Gastrocnemius medialis (tissue), 4 donors: ENCODE measurements at regions not wholly inside any gene's neighbourhood (a gene's known extent, or its start where the extent isn't known, plus 50 kb on each side); places are given as distances from the start of the nearest gene placed in this dataset.

ENCODE experiments used
- POLR2A ChIP-seq, 2 donors: fragments of 450-650 bp; IDR thresholded peaks; one replicate each; pipeline ENCODE4 v1.6.1; 2017; ENCODE audit warnings: antibody characterized with exemption in 2 of 2, mild to moderate bottlenecking in 2 of 2, moderate library complexity in 2 of 2
- TF ChIP-seq, protein P1 (sequence below), 5 experiments: fragments of 450-650 bp in 3 of 5; fragments of 200-600 bp in 2 of 5; sonication (generic) in 2 of 5; IDR thresholded peaks in 4 of 5; conservative IDR thresholded peaks in 1 of 5; 1 replicate in 4 of 5; 2 replicates in 1 of 5; pipeline ENCODE4 v1.5.1; 2016 to 2019; ENCODE audit warnings: antibody characterized with exemption in 5 of 5, mild to moderate bottlenecking in 3 of 5, moderate library complexity in 3 of 5

DNA sequence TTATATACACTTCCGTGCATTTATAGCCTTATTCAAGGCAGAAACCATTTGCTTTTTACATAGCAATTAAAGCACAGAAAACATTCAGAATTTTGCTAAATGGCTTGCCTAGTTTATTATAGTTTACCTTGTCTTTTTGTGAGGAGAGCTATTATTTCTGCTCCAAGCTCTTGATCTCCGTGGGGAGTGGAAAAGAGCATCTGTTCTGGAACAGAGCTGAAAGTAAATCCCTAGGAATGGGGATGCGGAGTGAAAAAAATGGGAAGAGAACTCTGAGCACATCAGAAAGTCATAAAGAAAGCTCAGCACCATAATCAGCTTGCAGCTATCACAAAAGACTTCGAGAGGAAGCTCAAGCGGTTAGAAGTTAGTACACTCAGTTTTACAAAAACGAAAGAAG lies 1006.7 kb downstream of the ROBO2 start:
- TF ChIP-seq, protein P1, sequence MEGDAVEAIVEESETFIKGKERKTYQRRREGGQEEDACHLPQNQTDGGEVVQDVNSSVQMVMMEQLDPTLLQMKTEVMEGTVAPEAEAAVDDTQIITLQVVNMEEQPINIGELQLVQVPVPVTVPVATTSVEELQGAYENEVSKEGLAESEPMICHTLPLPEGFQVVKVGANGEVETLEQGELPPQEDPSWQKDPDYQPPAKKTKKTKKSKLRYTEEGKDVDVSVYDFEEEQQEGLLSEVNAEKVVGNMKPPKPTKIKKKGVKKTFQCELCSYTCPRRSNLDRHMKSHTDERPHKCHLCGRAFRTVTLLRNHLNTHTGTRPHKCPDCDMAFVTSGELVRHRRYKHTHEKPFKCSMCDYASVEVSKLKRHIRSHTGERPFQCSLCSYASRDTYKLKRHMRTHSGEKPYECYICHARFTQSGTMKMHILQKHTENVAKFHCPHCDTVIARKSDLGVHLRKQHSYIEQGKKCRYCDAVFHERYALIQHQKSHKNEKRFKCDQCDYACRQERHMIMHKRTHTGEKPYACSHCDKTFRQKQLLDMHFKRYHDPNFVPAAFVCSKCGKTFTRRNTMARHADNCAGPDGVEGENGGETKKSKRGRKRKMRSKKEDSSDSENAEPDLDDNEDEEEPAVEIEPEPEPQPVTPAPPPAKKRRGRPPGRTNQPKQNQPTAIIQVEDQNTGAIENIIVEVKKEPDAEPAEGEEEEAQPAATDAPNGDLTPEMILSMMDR (IDR thresholded peaks at IDR 0.05 in 4 of 5, conservative IDR thresholded peaks at IDR 0.05 in 1 of 5), result no peak
- no peak for TF ChIP-seq POLR2A (IDR thresholded peaks at IDR 0.05)
